GM12878 (cell line): ENCODE measurements at regions not wholly inside any gene's neighbourhood (a gene's known extent, or its start where the extent isn't known, plus 50 kb on each side); places are given as distances from the start of the nearest gene placed in this dataset.

ENCODE experiments used
- ATAC-seq: fragments of 200-7000 bp; cut with Tn5 transposase; 3 replicates; pipeline ENCODE4 v1.9.1; 2020; ENCODE audit warnings: mild to moderate bottlenecking, moderate library complexity
- BruUV-seq: library from RNA; stranded (reverse); fragments of 400-500 nt; replicated peaks from 2 replicates; lab custom pipeline; 2021; lab: Mats Ljungman, UMichigan
- CTCF ChIA-PET: fragments of 300-600 bp; sonication (Branson Sonifier 250); formaldehyde crosslinking; extraction: SDS; loops from one replicate; lab custom pipeline; 2021; ENCODE audit warnings: inconsistent platforms; lab: Yijun Ruan, JAX
- POLR2A ChIA-PET: fragments of 350-600 bp; formaldehyde crosslinking; extraction: SDS; loops from one replicate; lab custom pipeline; 2021; ENCODE audit warnings: inconsistent platforms; lab: Charles Lee
- RAD21 ChIA-PET: fragments of 300-600 bp; sonication (Branson Sonifier 250); formaldehyde crosslinking; loops from one replicate; lab custom pipeline; 2023; ENCODE audit warnings: antibody characterized with exemption; ENCODE audit not compliant: unreplicated experiment; lab: Charles Lee
- SMC1A ChIA-PET: fragments of 300-600 bp; sonication (Branson Sonifier 250); formaldehyde crosslinking; loops from one replicate; lab custom pipeline; 2023; ENCODE audit not compliant: unreplicated experiment, uncharacterized antibody; lab: Charles Lee
- DNase-seq: peaks from one replicate; pipeline ENCODE4 v3.0.0-alpha.2; 2011; ENCODE audit warnings: low read depth, low spot score
- FAIRE-seq: peaks from 3 replicates; lab custom pipeline; 2011; peaks lifted over from hg19 to GRCh38; lab: Jason Lieb, UNC
- H2AFZ ChIP-seq: 2 replicates; pipeline ENCODE4 v1.6.0; 2011; ENCODE audit warnings: low read depth, low read length, control low read depth; ENCODE audit not compliant: control insufficient read depth
- H3K27ac ChIP-seq: 2 replicates; pipeline ENCODE4 v1.5.1; 2011; ENCODE audit warnings: control low read depth; ENCODE audit not compliant: control insufficient read depth, insufficient read depth
- H3K27me3 ChIP-seq, 2 experiments: replicated peaks in 1 of 2; 2 replicates each; pipeline versions ENCODE4 v1.6.0 to v1.6.1; 2011; ENCODE audit warnings: low read length in 1 of 2; ENCODE audit not compliant: control insufficient read depth in 2 of 2, insufficient read depth in 2 of 2
- H3K36me3 ChIP-seq, 2 experiments: 2 replicates each; pipeline ENCODE4 v1.5.1; 2011; ENCODE audit warnings: low read length in 1 of 2; ENCODE audit not compliant: control insufficient read depth in 2 of 2, insufficient read depth in 2 of 2
- H3K4me1 ChIP-seq: 2 replicates; pipeline ENCODE4 v1.6.1; 2011; ENCODE audit warnings: mild to moderate bottlenecking, low read length, moderate library complexity, mixed read lengths; ENCODE audit not compliant: control insufficient read depth, insufficient read depth
- H3K4me2 ChIP-seq: 2 replicates; pipeline ENCODE4 v1.6.0; 2011; ENCODE audit warnings: control low read depth; ENCODE audit not compliant: control insufficient read depth, insufficient read depth
- H3K4me3 ChIP-seq: fragments of 200-600 bp; sonication (generic); 2 replicates; pipeline ENCODE4 v1.5.1; 2016
- H3K79me2 ChIP-seq: 2 replicates; pipeline ENCODE4 v1.6.0; 2011; ENCODE audit warnings: low read length; ENCODE audit not compliant: control insufficient read depth, insufficient read depth
- H3K9ac ChIP-seq: 2 replicates; pipeline ENCODE4 v1.8.0; 2011; ENCODE audit warnings: low read length, control low read depth, mixed read lengths; ENCODE audit not compliant: control insufficient read depth, insufficient read depth
- H3K9me3 ChIP-seq: replicated peaks from 3 replicates; pipeline ENCODE4 v1.5.1; 2011; ENCODE audit warnings: mild to moderate bottlenecking, low read length; ENCODE audit not compliant: control insufficient read depth, insufficient read depth
- H4K20me1 ChIP-seq: 2 replicates; pipeline ENCODE4 v1.6.0; 2011; ENCODE audit not compliant: control insufficient read depth, insufficient read depth
- BRCA1 ChIP-seq: IDR thresholded peaks from 2 replicates; pipeline ENCODE4 v1.6.1; 2011; ENCODE audit warnings: low read depth, low read length, improper control_type of control experiment
- CHD4 ChIP-seq: fragments of 200-600 bp; sonication (generic); IDR thresholded peaks from 2 replicates; pipeline ENCODE4 v1.6.1; 2016; ENCODE audit warnings: mild to moderate bottlenecking
- E2F8 ChIP-seq: fragments of 450-650 bp; IDR thresholded peaks from 2 replicates; pipeline ENCODE4 v1.6.1; 2018; ENCODE audit warnings: mild to moderate bottlenecking, low read depth, moderate library complexity; ENCODE audit not compliant: partially characterized antibody
- ZBTB40 ChIP-seq: fragments of 450-650 bp; IDR thresholded peaks from 2 replicates; pipeline ENCODE4 v1.6.1; 2016; ENCODE audit warnings: mild to moderate bottlenecking, moderate library complexity, borderline replicate concordance
- ZNF622 ChIP-seq: fragments of 450-650 bp; IDR thresholded peaks from 2 replicates; pipeline ENCODE4 v1.6.1; 2017; ENCODE audit warnings: mild to moderate bottlenecking, inconsistent platforms
- ZZZ3 ChIP-seq: IDR thresholded peaks from 2 replicates; pipeline ENCODE4 v1.6.1; 2011; ENCODE audit warnings: low read depth; ENCODE audit not compliant: control insufficient read depth, insufficient read length
- WGBS: methylation state at CpG from one replicate; pipeline ENCODE4 v1.1.6; 2016; ENCODE audit warnings: low lambda C conversion rate; ENCODE audit not compliant: insufficient replicate concordance, insufficient coverage; ENCODE audit errors: missing lambda C conversion rate; 5-methylcytosine and 5-hydroxymethylcytosine counted together
- in situ Hi-C: fragments of 300-500 bp; cut with MboI; formaldehyde crosslinking; loops from 9 replicates; pipeline ENCODE4 v1.14.3; 2018; ENCODE audit warnings: mixed read lengths
- intact Hi-C: fragments of 100-400 bp; cut with micrococcal nuclease; formaldehyde crosslinking; loops from one replicate; pipeline ENCODE4 v1.14.2; 2022; ENCODE audit not compliant: unreplicated experiment

GRCh38 chr11:91810871-91811270, 413.7 kb upstream of the FAT3 start:
- in situ Hi-C loops = no loop called here
- Histone ChIP-seq H3K27ac (no peak overlapping the region), H3K9me3 (no peaks in the 10 kb centered on the region), H3K4me2 (no peak overlapping the region), H3K4me3 (no peak overlapping the region), H3K27me3 (no peaks in the 10 kb centered on the region), H3K79me2 (no peaks in the 10 kb centered on the region), H3K36me3 (no peaks in the 10 kb centered on the region), H3K9ac (no peak overlapping the region), H4K20me1 (no peaks in the 10 kb centered on the region), H3K4me1 (no peaks in the 10 kb centered on the region), H2AFZ (no peak overlapping the region)
- SMC1A ChIA-PET = no interaction called here
- ATAC-seq = no peak
- POLR2A ChIA-PET = no interaction called here
- 19% methylated on average over 3 of the region's 3 CpGs for WGBS
- DNase-seq = no peak
- CTCF ChIA-PET = no interaction called here
- BruUV-seq = no TSS peak
- RAD21 ChIA-PET = no interaction called here
- intact Hi-C loops = no loop called here
- TF ChIP-seq CHD4 (no peak), ZZZ3 (no peak), E2F8 (no peak), ZNF622 (no peak), ZBTB40 (no peak), BRCA1 (no peak)
- FAIRE-seq = no peak
